Karpas-422 (cell line): ENCODE measurements at regions not wholly inside any gene's neighbourhood (a gene's known extent, or its start where the extent isn't known, plus 50 kb on each side); places are given as distances from the start of the nearest gene placed in this dataset.
"Not testable (repeated sequence)": the region's sequence is repeated elsewhere in the genome, so short reads cannot be mapped to it uniquely, and the experiment has no call there.

ENCODE experiments used
- DNase-seq: peaks from one replicate; pipeline ENCODE4 v3.0.0-alpha.2; 2015
- H2AFZ ChIP-seq: fragments of 200-600 bp; sonication (generic); 2 replicates; pipeline ENCODE4 v1.6.1; 2014; ENCODE audit warnings: antibody characterized with exemption, low read length, mixed read lengths
- H3K27ac ChIP-seq: fragments of 200-600 bp; sonication (generic); 2 replicates; pipeline ENCODE4 v1.5.1; 2014; ENCODE audit warnings: mild to moderate bottlenecking, low read length, moderate library complexity
- H3K27me3 ChIP-seq: fragments of 200-600 bp; sonication (generic); 2 replicates; pipeline ENCODE4 v1.6.1; 2014; ENCODE audit warnings: low read length, mixed read lengths
- H3K36me3 ChIP-seq: fragments of 200-600 bp; sonication (generic); 2 replicates; pipeline ENCODE4 v1.6.1; 2014; ENCODE audit warnings: low read length, mixed read lengths; ENCODE audit not compliant: insufficient read depth
- H3K4me1 ChIP-seq: fragments of 200-600 bp; sonication (generic); 2 replicates; pipeline ENCODE4 v1.6.1; 2014; ENCODE audit warnings: mild to moderate bottlenecking, low read length, mixed read lengths
- H3K4me2 ChIP-seq: fragments of 200-600 bp; sonication (generic); 2 replicates; pipeline ENCODE4 v1.6.1; 2014; ENCODE audit warnings: low read length, low read depth, mild to moderate bottlenecking; ENCODE audit not compliant: poor library complexity, severe bottlenecking
- H3K4me3 ChIP-seq: fragments of 200-600 bp; sonication (generic); 2 replicates; pipeline ENCODE4 v1.5.1; 2014; ENCODE audit warnings: mild to moderate bottlenecking, antibody characterized with exemption, low read length, mixed read lengths
- H3K79me2 ChIP-seq: fragments of 200-600 bp; sonication (generic); 2 replicates; pipeline ENCODE4 v1.6.1; 2014; ENCODE audit warnings: mild to moderate bottlenecking, low read length, mixed read lengths
- H3K9ac ChIP-seq: fragments of 200-600 bp; sonication (generic); 2 replicates; pipeline ENCODE4 v1.6.0; 2014; ENCODE audit warnings: low read length
- H3K9me2 ChIP-seq: fragments of 200-600 bp; sonication (generic), shearing (Covaris generic); replicated peaks from 2 replicates; pipeline ENCODE4 v1.6.0; 2014; ENCODE audit warnings: mild to moderate bottlenecking, low read length, moderate library complexity; ENCODE audit not compliant: insufficient read depth
- H3K9me3 ChIP-seq: fragments of 300-700, 200-600 bp; sonication (generic); 2 replicates; pipeline ENCODE4 v1.6.1; 2014; ENCODE audit warnings: low read length, mixed read lengths
- H4K20me1 ChIP-seq: fragments of 200-600 bp; sonication (generic); 2 replicates; pipeline ENCODE4 v1.6.1; 2014; ENCODE audit warnings: mild to moderate bottlenecking, antibody characterized with exemption, low read length, low read depth; ENCODE audit not compliant: insufficient read depth

GRCh38 chr14:89690139-89690538, 264.4 kb downstream of the EFCAB11 start:
- no peak overlapping the region for H3K4me3 ChIP-seq
- no peak overlapping the region for H3K9ac ChIP-seq
- no peaks in the 10 kb centered on the region for H3K9me3 ChIP-seq
- H3K9me2 ChIP-seq, result no peaks in the 10 kb centered on the region
- no peak for DNase-seq
- H3K79me2 ChIP-seq, result no peaks in the 10 kb centered on the region
- H3K36me3 ChIP-seq, result no peaks in the 10 kb centered on the region
- no peaks in the 10 kb centered on the region for H3K4me1 ChIP-seq
- H3K4me2 ChIP-seq, result no peak overlapping the region
- no peak overlapping the region for H3K27ac ChIP-seq
- H4K20me1 ChIP-seq, result no peaks in the 10 kb centered on the region
- H2AFZ ChIP-seq, result no peak overlapping the region
- no peaks in the 10 kb centered on the region for H3K27me3 ChIP-seq

DNA sequence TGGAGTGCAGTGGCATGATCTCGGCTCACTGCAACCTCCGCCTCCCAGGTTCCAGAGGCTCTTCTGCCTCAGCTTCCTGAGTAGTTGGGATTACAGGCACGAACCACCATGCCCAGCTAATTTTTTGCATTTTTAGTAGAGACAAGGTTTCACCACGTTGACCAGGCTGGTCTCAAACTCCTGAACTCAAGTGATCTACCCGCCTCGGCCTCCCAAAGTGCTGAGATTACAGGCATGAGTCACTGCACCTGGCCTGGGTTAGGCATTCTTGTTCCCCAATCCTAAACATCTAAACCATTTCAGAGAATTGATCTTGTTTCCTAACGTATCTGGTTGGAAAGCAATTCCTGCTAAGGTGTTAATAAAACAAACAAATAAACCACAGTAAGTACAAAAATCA, 264.8 kb downstream of the EFCAB11 start:
- not testable (repeated sequence) for H3K27ac ChIP-seq, DNase-seq, H3K9ac ChIP-seq, H2AFZ ChIP-seq, H3K36me3 ChIP-seq, H3K4me3 ChIP-seq, H4K20me1 ChIP-seq, H3K27me3 ChIP-seq, H3K9me2 ChIP-seq, H3K79me2 ChIP-seq, H3K4me1 ChIP-seq, H3K9me3 ChIP-seq, H3K4me2 ChIP-seq

GRCh38 chr14:89688507-89689211, 265.9 kb downstream of the EFCAB11 start:
- Histone ChIP-seq H3K9me3 (no peaks in the 10 kb centered on the region), H3K9ac (no peak overlapping the region), H3K9me2 (no peaks in the 10 kb centered on the region), H3K27me3 (no peaks in the 10 kb centered on the region), H2AFZ (no peak overlapping the region), H3K27ac (no peak overlapping the region), H3K36me3 (no peaks in the 10 kb centered on the region), H3K4me3 (no peak overlapping the region), H3K4me2 (no peak overlapping the region), H4K20me1 (no peaks in the 10 kb centered on the region), H3K4me1 (no peaks in the 10 kb centered on the region), H3K79me2 (no peaks in the 10 kb centered on the region)
- no peak for DNase-seq

DNA sequence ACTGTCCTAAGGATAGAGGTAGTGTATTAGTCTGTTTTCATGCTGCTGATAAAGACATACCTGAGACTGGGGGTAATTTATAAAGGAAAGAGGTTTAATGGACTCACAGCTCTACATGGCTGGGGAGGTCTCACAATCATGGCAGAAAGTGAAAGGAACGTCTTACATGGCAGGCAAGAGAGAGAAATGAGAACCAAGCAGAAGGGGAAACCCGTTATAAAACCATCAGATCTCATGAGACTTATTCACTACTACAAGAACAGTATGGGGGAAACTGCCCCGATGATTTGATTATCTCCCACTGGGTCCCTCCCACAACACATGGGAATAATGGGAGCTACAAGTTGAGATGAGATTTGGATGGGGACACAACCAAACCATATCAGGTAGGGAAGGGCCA, 267.4 kb downstream of the EFCAB11 start:
- H3K27ac ChIP-seq, DNase-seq, H3K79me2 ChIP-seq: not testable (repeated sequence)

GRCh38 chr14:89684139-89684538, 267.1 kb upstream of the FOXN3 start:
- Histone ChIP-seq H3K36me3 (no peaks in the 10 kb centered on the region), H4K20me1 (no peaks in the 10 kb centered on the region), H3K27me3 (no peaks in the 10 kb centered on the region), H3K79me2 (no peaks in the 10 kb centered on the region), H3K4me3 (no peak overlapping the region), H3K4me2 (no peak overlapping the region), H3K4me1 (no peaks in the 10 kb centered on the region), H3K9me3 (no peaks in the 10 kb centered on the region), H3K27ac (no peak overlapping the region), H3K9me2 (no peaks in the 10 kb centered on the region), H2AFZ (no peak overlapping the region), H3K9ac (no peak overlapping the region)
- no peak for DNase-seq

More for the DNA sequence above, 267.4 kb downstream of the EFCAB11 start:
- not testable (repeated sequence) for H3K9me2 ChIP-seq, H3K36me3 ChIP-seq, H3K9ac ChIP-seq, H2AFZ ChIP-seq, H3K9me3 ChIP-seq, H4K20me1 ChIP-seq, H3K4me2 ChIP-seq, H3K4me3 ChIP-seq, H3K27me3 ChIP-seq, H3K4me1 ChIP-seq

DNA sequence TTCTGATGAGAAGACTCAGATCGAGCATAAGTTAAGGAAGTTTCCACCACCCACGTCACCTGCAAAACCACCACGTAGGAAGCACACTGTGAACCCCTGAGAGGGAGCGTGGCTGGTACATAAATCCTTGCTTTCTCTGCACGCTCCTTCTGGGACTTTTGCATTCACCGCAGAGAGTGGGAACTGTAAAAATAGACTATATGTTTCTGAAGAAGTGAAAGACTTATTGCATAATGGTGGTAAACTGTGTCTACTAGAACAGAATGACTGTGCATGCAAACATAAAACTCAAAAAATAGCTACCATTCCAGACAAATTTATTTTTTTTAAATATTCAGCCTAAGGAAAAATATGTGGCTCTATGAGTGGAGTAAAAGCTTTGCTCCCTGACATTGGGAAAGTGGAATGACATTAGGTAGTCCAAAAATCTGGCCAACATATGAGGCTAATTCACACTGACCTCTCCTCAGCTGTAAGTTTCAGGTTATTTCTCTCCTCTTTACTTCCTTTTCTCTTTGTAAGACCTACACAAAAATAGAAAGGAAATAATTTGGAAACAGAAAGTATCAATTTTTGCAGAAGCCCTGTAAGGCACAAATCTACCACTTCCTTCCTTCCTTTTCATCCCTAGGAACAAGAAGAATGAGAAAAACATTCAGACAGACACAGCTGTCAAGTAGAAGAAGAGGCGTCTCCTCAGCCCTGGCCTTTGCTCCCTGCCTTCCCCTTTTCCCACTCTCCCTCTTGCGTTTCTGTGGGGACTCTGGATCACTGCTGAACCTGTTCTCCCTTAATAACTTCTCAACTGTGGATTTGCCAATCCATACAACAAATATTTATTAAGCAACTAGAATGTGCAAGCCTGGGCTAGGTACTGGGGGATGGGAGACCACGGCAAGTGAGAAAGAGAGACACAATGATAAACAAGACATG, 264.3 kb upstream of the FOXN3 start:
- Histone ChIP-seq H3K9me2 (no peaks in the 10 kb centered on the region), H3K79me2 (no peaks in the 10 kb centered on the region), H3K27ac (no peak overlapping the region), H2AFZ (no peak overlapping the region), H3K4me1 (no peaks in the 10 kb centered on the region), H4K20me1 (no peaks in the 10 kb centered on the region), H3K36me3 (no peaks in the 10 kb centered on the region), H3K9ac (no peak overlapping the region), H3K4me2 (no peak overlapping the region), H3K4me3 (no peak overlapping the region), H3K9me3 (no peaks in the 10 kb centered on the region), H3K27me3 (no peaks in the 10 kb centered on the region)
- no peak for DNase-seq

GRCh38 chr14:89680156-89680555, 263.1 kb upstream of the FOXN3 start:
- Histone ChIP-seq H3K4me2 (no peak overlapping the region), H3K27me3 (no peaks in the 10 kb centered on the region)

GRCh38 chr14:89678768-89679167, 261.7 kb upstream of the FOXN3 start:
- H3K9me3 ChIP-seq, result no peaks in the 10 kb centered on the region
- no peaks in the 10 kb centered on the region for H3K4me1 ChIP-seq
- no peaks in the 10 kb centered on the region for H3K27me3 ChIP-seq
- H3K79me2 ChIP-seq, result no peaks in the 10 kb centered on the region
- H3K4me2 ChIP-seq, result no peak overlapping the region
- no peaks in the 10 kb centered on the region for H3K9me2 ChIP-seq
- H2AFZ ChIP-seq, result no peak overlapping the region
- H3K4me3 ChIP-seq, result no peak overlapping the region
- DNase-seq, result no peak
- no peaks in the 10 kb centered on the region for H4K20me1 ChIP-seq
- H3K9ac ChIP-seq, result no peak overlapping the region
- no peak overlapping the region for H3K27ac ChIP-seq
- no peaks in the 10 kb centered on the region for H3K36me3 ChIP-seq

More at GRCh38 chr14:89680156-89680555, 263.1 kb upstream of the FOXN3 start:
- H3K36me3 ChIP-seq, result no peaks in the 10 kb centered on the region
- H3K4me3 ChIP-seq, result no peak overlapping the region
- no peak for DNase-seq
- H3K9me3 ChIP-seq, result no peaks in the 10 kb centered on the region
- no peaks in the 10 kb centered on the region for H4K20me1 ChIP-seq
- no peaks in the 10 kb centered on the region for H3K9me2 ChIP-seq
- no peak overlapping the region for H3K27ac ChIP-seq
- no peak overlapping the region for H3K9ac ChIP-seq
- no peak overlapping the region for H2AFZ ChIP-seq
- H3K4me1 ChIP-seq, result no peaks in the 10 kb centered on the region
- no peaks in the 10 kb centered on the region for H3K79me2 ChIP-seq
